ENCODE measurements at regions not wholly inside any gene's neighbourhood (a gene's known extent, or its start where the extent isn't known, plus 50 kb on each side); places are given as distances from the start of the nearest gene placed in this dataset.

DNA sequence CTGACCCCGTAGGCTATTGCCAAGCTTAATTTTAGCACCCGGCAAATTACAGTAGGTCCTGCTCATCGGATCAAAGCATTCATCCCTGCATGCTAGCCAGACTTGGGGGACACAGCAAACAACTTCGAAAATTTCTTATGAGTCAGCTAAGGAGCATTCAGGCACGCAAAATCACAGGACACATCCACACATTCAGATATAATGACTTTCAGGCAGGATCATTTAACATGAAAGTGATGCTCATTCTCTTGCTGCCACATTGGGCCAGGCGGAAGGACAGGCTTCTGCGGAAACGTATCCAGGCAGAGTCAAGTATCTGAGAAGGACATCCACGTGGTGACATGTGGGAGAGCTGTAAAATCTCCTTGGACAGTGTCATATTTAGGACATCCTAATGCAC is 474.0 kb upstream of the NRP1 start:
- TF ChIP-seq, protein P1, sequence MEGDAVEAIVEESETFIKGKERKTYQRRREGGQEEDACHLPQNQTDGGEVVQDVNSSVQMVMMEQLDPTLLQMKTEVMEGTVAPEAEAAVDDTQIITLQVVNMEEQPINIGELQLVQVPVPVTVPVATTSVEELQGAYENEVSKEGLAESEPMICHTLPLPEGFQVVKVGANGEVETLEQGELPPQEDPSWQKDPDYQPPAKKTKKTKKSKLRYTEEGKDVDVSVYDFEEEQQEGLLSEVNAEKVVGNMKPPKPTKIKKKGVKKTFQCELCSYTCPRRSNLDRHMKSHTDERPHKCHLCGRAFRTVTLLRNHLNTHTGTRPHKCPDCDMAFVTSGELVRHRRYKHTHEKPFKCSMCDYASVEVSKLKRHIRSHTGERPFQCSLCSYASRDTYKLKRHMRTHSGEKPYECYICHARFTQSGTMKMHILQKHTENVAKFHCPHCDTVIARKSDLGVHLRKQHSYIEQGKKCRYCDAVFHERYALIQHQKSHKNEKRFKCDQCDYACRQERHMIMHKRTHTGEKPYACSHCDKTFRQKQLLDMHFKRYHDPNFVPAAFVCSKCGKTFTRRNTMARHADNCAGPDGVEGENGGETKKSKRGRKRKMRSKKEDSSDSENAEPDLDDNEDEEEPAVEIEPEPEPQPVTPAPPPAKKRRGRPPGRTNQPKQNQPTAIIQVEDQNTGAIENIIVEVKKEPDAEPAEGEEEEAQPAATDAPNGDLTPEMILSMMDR (IDR thresholded peaks at IDR 0.05; ENCODE audit: control extremely low read depth in 1 of 3, insufficient read depth in 1 of 3, low read depth in 1 of 3, low read length in 3 of 3), result no peak
- TF ChIP-seq JUND (IDR thresholded peaks at IDR 0.05; ENCODE audit: low read length) (no peak), SIN3A (conservative IDR thresholded peaks at IDR 0.05 in 1 of 2, IDR thresholded peaks at IDR 0.05 in 1 of 2; ENCODE audit: low read depth in 1 of 2, low read length in 2 of 2) (no peak), POLR2A (IDR thresholded peaks at IDR 0.05; ENCODE audit: control extremely low read depth in 1 of 2, low read depth in 2 of 2, low read length in 2 of 2) (no peak), SP1 (IDR thresholded peaks at IDR 0.05; ENCODE audit: low read depth, low read length) (no peak), SAP30 (IDR thresholded peaks at IDR 0.05; ENCODE audit: insufficient read depth, insufficient replicate concordance, low read length) (no peak)

All from H1 (cell line).